Smooth muscle cell of the brain vasculature (primary cell): ENCODE measurements at regions not wholly inside any gene's neighbourhood (a gene's known extent, or its start where the extent isn't known, plus 50 kb on each side); places are given as distances from the start of the nearest gene placed in this dataset.

Source experiments
- DNase-seq: peaks from one replicate; pipeline ENCODE4 v3.0.0-alpha.2; 2012; ENCODE audit warnings: low read depth, low spot score

DNA sequence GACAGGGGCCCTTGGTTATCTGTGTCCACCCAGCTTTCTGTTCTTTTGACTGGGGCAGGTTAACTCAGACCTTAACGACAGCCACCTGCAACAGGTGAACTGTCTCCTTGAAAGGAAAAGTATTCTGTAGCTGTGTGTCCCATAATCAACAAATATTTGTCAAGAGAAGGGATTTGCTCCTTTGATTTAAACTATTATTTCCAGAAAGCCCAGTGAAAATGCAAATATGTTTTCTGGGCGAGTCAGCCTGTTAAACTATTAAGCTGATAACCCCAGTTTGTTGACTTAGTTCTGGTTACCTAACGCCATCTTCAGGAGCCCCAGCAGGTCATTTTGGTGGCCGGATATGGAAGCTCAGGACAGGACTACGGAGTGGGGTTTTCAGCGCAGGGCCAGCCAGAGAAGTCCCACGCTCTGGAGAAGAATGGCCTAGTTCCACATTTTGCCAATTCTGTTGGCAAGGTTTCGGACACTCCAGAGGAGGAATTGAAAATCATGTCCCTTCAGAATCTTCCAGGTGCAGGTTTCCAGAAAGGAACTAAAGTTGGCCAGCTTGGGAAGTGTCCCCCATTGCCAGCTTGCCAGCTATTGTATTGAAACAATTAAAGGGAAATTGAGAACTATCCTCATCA lies 54.5 kb downstream of the ADRA2A start:
- no peak for DNase-seq

DNA sequence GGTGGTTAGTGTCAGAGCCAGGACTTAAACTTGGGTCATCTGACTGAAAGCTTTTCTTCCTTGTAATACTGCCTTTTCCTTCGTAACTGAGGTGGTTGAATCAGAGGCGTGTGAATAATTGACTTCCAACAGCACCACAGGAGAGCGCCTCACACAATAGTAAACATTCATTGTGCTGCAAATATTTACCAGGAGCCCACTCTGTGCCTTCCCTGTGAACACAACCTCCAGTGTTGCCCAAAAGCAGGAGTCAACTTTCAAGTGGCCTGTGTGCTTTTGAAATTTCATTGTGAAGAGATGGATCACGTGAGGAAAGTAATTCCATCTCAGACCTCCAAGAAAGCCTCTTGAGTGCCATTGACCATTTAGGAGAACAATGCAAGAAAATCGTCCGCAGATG lies 60.2 kb downstream of the ADRA2A start:
- no peak for DNase-seq

DNA sequence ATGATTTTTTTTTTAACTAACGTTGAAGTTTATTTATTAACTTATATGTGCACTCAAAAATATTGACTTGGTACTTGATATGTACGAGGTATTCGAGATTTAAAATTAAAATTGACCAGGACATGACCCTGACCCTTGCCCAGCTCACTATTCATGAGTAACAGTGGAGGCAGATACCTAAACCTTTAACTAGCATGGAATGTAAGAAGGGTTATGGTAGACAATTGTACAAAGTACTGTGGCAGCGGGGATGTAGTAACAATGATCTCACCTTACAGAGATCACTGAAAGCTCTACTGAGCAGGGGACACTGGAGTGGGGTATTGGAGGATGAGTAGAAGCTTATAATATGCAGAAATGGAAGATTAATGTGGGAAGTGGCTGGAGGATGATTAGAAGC lies 60.8 kb downstream of the ADRA2A start:
- DNase-seq = no peak

DNA sequence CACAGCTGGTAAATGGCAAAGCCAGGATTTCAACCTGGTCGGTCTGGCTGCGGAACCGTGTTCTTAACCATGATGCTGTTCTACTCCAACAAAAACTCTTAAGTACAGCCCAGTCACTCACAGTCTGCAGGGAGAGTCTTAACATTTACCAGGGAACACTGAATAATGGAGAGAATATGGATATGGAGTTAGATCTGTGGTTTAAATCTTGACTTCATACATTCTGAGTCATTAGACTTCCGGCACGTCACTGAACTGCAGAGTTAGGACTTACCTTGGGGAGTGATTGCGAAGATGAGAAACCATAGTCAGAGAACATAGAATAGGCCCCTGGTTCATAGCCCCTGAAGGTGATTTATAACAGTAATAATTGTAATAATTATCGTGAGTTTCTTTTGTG lies 61.7 kb downstream of the ADRA2A start:
- DNase-seq = no peak

DNA sequence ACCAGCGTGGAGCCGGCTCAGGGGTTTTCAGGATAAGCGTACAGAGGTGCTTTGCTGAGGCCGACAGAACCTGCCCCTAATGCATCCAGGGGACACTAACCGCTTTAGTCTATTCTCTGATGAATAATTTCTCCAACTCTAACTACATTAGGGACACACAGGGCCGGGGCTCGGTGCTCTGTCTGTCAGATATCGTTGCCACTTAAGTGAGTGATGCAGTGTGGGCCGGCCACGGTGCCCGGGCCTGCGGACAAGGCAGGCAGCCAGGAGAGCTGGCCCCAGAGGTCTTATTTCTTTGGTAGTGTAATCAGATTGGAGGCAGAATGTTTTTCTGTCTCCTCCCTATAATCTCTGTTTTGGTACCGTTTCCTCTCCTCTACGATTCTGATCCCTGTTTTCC lies 62.7 kb downstream of the ADRA2A start:
- DNase-seq = no peak

DNA sequence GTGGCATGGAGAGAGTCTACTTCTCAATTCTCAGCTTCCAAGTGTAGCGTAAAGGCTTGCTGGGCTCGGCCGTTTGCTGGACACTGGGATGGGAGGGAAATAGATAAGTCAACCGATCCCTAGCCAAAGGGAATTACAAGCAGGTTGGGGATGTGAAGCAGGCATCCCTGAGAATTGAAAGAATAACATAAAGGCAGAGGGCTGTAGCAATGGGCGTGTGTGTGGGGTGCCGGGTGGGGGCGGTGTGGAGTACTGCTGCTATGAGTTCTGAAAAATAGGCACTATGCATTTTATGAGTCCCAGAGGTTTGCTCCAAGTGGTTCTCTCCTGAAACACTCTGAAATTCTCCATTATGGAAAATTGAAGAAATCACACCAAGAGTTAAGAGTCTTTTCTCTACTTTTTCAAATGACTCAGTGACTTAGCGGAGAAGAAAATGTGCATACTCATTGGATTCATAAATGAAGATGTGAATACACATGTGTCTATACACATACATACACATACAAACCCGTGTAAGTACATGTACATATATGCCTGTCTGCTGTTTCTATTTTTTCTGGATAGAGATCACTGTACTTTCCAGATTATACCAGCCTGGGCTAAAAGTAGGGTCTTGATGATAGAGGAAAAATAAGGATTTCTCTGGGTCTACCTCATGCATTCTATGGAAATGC lies 65.4 kb downstream of the ADRA2A start:
- DNase-seq = no peak

DNA sequence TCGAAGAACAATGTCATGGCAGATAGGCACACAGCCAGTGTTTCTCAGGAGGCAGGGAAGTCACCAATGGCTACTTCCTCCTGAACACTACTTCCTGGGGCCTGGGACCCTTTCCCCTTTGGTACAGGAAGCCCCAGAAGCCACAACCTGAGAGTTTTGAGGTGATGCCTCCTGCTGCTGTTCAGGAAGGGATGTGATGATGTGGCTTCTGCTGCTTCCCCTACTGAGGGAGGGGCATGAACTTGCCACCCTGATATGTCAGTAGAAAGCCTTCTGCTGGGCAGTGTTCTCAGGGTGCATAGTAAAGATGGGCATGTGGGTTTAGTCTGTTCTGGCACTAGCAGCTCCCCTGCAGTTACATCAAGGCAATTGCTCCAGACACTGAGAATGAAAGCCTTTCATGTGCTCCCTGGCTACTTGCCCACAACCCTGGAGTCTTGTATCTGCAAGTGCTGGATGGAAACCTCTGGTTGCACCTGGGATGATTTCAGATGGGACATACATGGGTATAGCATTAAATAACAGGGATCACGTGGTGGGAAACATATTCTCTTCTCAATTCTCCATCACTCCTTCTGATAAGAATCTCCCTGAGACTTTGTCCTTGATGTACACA lies 69.3 kb downstream of the ADRA2A start:
- no peak for DNase-seq

DNA sequence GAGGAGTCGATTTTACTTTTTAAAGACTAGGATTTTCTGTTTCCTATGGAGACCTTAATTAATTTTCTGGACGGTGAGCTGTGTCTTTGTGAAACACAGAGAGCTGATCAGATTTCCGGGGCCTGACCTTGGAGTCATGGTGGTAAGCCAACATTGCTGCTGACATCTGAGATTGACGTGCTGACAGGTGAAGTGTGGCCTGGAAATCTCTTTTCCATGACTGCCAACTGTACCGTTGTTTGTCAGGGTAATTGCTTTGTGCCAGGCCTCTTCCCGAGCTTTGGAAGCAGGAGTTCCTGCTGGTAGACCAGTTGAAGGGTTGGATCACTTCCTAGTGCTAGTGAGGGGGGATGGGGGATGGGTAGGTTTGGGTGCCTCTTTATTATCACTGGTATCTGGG lies 71.2 kb downstream of the ADRA2A start:
- DNase-seq = no peak

DNA sequence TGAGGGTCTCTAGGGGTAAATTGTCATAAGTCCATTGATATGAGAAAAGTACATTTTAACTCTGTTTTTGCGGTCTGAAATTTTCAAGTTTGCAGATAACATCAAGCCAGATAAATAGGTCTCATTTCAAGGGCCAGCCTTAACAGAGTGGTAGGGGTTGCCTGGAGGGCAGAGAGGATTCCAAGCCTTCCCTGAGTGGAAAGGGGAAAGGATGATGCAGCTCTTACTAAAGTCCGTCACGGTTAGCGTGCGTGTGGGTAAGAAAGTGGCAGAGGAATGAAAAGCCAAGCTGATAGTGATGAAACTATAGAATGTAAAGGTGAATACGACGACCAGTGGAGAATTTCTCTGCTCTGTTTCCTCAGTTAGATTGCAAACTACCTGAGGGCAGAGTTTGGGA lies 71.6 kb downstream of the ADRA2A start:
- DNase-seq = no peak

DNA sequence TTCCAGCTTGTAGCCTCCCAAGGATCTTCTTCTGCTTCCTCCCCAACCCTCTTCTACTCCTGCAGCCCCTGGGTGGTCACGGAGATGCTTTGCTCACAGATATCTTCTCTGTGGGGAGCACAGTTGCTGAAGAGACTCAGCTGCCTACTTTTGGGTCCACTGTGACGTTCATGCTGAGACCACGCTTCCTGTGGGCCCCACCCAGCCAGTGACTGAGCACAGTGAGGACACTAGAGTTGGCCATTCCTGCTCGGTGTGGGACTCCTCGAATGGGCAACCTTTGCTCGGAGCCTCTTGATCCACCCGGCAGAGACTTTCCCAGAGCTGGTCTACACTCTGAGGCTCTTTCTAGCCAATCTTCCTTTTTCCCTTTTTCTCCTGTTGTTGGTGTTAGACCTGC lies 73.9 kb downstream of the ADRA2A start:
- DNase-seq = no peak

DNA sequence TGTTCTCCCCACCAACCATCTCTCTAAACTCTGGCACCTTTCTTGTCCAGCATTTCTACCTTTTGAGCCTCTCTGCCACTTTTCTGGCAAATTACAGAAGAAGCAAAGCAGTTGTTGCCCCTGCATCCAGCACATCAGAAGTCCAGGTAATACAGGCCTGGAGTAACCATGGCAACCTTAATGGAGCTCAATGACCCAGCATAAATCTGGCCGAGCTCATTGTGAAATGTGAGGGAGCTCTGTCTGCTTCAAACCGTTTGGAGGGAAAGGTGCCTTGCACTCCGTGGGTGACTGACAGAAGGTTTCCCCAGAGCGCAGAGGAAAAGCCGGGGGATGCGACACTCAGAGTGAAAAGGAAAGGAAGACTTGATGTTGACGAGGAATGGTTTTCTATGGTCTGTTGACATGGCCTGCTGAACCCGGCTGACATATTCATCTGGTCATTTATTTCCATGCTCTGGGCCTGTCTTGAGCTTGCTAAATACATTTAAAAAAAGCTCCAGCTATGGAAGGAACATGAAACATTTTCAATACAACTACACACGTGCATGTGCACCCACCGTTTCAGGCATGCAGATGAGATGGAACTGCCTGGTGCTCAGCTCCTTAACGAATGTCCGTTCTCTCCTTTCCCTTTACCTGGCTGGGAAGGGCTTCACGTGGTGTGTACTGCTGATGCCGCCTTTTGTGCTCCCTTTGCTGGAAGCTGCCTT lies 74.9 kb downstream of the ADRA2A start:
- no peak for DNase-seq

DNA sequence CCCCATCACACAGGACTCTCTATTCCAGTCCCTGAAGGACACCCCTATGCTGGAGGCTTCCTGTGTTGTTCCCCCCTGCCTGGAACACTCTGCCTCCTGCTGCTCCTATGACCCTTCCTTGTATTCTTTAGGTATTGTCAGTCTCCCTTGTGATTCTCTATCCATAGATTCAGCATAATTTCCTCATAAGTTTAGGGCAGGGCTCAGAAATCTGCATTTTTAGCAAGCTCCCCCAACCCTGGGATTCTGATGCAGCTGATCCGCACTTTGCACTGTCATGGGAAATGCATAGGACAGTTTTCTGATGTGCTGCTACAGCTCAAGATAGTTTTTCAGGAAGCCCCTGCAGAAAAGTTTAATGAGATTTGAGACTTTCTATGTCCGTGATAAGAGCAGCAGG lies 79.9 kb downstream of the ADRA2A start:
- no peak for DNase-seq

DNA sequence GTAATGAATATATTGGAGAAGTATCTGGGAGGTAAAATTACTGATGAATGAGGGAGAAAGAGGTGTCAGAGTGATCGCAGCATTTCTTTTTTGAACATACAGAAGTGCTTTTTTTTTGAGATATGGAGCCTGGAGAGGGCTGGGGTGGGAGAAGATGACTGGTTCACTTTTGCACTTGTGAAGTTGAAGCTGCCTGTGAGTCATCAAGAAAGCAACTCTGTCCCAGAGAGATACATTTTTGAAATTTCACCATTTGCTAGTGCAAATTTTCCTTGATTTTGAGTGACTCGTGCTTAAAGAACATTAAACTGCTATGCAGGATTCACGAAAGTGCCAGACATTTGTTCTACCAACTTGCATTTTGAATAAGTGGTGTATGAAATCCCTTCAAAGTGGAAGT lies 81.8 kb downstream of the ADRA2A start:
- no peak for DNase-seq

DNA sequence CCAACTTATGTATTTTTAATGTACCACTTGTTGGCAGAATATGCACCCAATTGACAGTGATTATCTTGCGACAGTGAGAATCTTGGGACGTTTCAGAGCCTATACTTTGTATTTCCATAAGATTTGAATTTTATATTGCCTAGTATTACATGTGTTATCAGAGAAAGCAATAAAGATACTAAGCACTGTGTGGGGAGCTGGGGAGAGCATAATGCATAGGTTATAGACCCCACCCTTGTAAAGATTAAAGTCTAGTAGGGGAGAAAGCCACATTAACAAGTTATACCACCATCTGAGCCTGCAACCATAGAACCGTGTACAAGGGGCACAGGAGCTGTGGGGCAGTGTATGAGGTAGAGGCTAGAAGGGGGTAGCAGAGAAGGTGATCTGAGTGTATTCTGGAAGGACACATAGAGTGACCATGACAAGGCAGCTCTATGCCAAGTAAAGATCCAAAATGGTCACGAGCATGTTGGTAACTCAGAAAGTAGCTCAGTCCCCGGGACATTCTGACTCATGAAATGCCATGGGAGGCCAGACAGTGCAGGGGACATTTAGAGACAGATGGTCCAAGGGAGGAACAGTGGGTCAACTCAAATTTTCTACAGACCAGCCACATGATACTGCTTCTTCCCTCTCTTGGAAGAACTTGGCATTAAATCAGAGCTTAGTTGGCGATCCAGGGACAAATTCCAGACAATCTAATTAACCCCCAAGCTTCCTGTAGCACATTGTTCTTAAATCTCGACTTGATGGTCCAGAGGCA lies 84.5 kb downstream of the ADRA2A start:
- DNase-seq = no peak

DNA sequence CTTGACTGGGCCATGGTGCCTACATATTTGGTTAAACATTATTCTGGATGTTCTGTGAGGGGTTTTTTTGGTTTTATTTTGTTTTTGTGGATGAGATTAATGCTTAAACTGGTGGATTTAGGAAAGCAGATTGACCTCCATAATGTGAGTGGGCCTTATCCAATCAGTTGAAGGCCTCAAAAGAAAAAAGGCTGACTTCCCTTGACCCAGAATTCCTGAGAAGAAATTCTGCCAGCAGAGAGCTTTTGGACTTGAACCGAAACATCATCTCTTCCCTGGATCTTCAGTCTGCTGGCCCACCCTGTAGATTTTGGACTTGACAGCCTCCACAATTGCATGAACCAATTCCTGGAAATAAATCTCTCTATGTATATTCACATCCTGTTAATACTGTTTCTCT lies 94.4 kb downstream of the ADRA2A start:
- DNase-seq = no peak

DNA sequence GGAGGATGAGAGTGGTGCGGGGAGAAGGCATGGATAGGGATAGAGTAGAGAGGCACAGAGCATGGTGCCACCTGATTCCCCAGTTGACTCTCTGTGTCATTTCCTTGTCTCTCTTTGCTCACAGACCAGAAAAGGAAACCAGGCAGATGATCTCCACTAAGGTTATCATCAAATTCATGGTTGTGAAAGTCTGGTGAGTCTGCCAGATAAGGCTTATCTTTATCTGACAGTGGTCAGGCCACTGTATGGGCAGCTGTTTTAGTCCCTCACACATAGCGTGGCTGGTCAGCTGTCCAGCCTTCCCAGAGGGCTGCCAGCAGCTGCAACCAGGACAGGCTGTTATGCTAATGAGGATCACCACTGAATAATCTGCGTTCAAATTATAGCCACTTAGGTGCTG lies 99.0 kb downstream of the ADRA2A start:
- DNase-seq = no peak

DNA sequence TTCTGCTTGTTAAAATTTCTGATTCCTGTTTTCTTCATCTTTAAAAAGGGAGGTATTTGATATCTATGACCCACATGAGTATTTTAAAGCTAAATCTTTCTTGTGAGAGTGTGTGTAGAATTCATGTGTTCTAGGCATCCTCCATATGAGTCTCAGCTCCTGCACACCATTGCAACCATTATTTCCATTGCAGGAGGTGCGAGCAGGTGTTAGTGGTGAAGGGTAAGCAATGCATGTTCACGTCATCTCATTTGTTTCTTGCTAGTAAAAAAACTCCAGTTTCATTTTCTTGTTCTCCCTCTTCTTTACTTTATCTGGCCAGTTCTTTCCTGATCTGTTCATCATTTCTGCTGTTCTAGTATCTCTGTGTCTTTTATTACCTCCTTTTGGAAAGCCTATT lies 100.5 kb downstream of the ADRA2A start:
- DNase-seq = no peak

DNA sequence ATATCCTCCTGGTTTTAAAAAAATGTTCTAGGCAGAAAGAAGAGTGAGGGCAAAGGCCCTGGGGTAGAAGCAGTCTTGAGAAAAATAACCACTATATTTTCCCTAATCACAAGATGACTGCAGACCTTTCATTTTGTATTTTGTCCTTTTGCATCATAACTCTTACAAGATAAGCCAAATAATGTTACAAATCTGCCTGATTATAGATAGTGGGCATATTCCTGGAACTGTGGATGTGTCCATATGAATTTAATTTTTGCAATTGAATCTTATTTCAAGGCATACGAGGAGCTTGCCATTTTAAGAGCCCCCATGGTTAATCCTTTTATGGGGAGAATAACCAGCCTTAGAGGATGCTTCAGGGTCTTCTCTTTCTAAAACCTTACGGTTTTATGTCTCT lies 102.7 kb downstream of the ADRA2A start:
- no peak for DNase-seq

DNA sequence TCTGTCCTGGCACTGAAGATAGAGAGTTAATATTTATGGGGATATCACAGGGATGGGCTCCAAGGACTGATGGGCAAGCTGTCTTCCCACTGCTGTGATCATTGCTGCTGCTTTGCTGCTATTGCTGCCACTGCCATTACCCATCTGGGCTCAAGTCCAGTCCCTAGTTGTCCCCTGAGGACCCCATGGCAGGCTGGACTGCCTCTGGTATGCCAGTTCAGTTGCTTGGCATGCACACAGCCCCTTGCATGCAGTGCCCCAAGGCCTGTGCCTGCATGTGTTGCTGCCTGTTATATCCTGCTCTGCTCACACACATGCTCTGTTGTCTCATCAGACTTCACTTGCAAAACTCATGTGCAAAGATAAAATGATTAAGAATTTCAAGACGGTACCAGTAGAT lies 109.5 kb downstream of the ADRA2A start:
- no peak for DNase-seq

DNA sequence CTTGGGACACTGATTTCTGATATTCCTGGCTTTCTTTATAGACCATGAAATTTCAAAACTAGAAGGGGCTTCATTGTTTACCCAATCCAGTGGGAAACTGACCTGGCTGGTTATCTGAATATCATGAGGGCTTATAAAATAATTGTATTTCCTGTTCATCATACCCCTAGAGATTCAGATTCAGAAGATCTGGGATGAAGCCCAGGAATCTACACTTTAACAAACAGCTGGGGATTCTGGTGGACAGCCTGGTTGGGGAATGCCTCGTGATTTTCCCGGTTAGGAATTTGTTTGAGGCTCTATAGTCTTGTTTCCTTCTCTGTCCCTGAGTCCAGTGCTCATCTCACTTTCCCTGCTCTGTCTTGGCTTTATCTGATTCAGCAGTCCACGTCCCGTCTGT lies 110.3 kb downstream of the ADRA2A start:
- DNase-seq = no peak

DNA sequence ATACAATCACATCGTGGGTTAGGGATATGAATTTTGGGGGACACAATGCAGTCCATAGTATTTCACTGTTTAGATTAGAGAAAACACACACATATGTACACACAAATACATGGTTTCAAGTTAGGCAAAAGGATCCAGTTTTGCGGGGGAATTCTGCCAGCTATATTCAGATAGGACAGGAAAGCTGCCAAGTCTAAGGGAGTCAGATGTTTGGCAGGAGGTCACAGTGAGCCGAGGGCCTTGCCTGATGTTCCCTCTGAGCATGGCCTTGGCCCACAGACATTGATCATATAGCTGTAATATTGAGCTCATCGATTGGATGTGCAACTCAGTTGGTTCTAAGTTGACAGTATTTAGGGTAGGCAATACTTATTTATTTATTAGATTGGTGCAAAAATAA lies 122.8 kb downstream of the ADRA2A start:
- no peak for DNase-seq
